OCI-LY7 (cell line): ENCODE measurements at regions not wholly inside any gene's neighbourhood (a gene's known extent, or its start where the extent isn't known, plus 50 kb on each side); places are given as distances from the start of the nearest gene placed in this dataset.

Experiments used
- BruUV-seq: library from RNA; stranded (reverse); fragments of 400-500 nt; replicated peaks from 2 replicates; lab custom pipeline; 2021; lab: Mats Ljungman, UMichigan
- CTCF ChIA-PET: fragments of 300-600 bp; sonication (Branson Sonifier 250); formaldehyde crosslinking; loops from one replicate; lab custom pipeline; 2022; ENCODE audit warnings: antibody characterized with exemption; ENCODE audit not compliant: unreplicated experiment; lab: Charles Lee
- POLR2A ChIA-PET: fragments of 300-600 bp; sonication (Branson Sonifier 250); formaldehyde crosslinking; loops from one replicate; lab custom pipeline; 2022; ENCODE audit warnings: antibody characterized with exemption; lab: Charles Lee
- DNase-seq: peaks from one replicate; pipeline ENCODE4 v3.0.0-alpha.2; 2015; ENCODE audit warnings: low spot score
- H2AFZ ChIP-seq: fragments of 200-600 bp; sonication (generic), shearing (Covaris generic); 2 replicates; pipeline ENCODE4 v1.6.1; 2014; ENCODE audit warnings: mild to moderate bottlenecking, antibody characterized with exemption, low read length, moderate library complexity
- H3K27ac ChIP-seq: fragments of 200-600 bp; sonication (generic); 2 replicates; pipeline ENCODE4 v1.5.1; 2014; ENCODE audit warnings: mixed run types, low read depth, mild to moderate bottlenecking, moderate library complexity, low read length, inconsistent platforms; ENCODE audit not compliant: poor library complexity, severe bottlenecking
- H3K36me3 ChIP-seq: fragments of 200-600 bp; sonication (generic); 2 replicates; pipeline ENCODE4 v1.6.1; 2014; ENCODE audit warnings: mild to moderate bottlenecking, antibody characterized with exemption, low read length, moderate library complexity, mixed read lengths; ENCODE audit not compliant: insufficient read depth
- H3K4me1 ChIP-seq: fragments of 200-600 bp; sonication (generic); 2 replicates; pipeline ENCODE4 v1.5.1; 2014; ENCODE audit warnings: mild to moderate bottlenecking, low read length; ENCODE audit not compliant: insufficient read depth, poor library complexity, severe bottlenecking
- H3K4me2 ChIP-seq: fragments of 200-600 bp; sonication (generic); 2 replicates; pipeline ENCODE4 v1.6.1; 2014; ENCODE audit warnings: mild to moderate bottlenecking, low read length
- H3K4me3 ChIP-seq: fragments of 200-600 bp; sonication (generic); 2 replicates; pipeline ENCODE4 v1.5.1; 2014; ENCODE audit warnings: mild to moderate bottlenecking, low read depth, low read length; ENCODE audit not compliant: poor library complexity, severe bottlenecking
- H3K79me2 ChIP-seq: fragments of 200-600 bp; sonication (generic); 2 replicates; pipeline ENCODE4 v1.6.1; 2016; ENCODE audit warnings: low read depth, mild to moderate bottlenecking, low read length, moderate library complexity, mixed read lengths; ENCODE audit not compliant: insufficient read depth
- H3K9me2 ChIP-seq: fragments of 200-600 bp; sonication (generic); 2 replicates; pipeline ENCODE4 v1.6.1; 2016; ENCODE audit warnings: mild to moderate bottlenecking, low read length, mixed read lengths; ENCODE audit not compliant: insufficient read depth
- H3K9me3 ChIP-seq: fragments of 200-600 bp; sonication (generic); 2 replicates; pipeline ENCODE4 v1.6.1; 2014; ENCODE audit warnings: mild to moderate bottlenecking, mixed run types, low read length, mixed read lengths
- H4K20me1 ChIP-seq: fragments of 200-600 bp; sonication (generic); 2 replicates; pipeline ENCODE4 v1.6.1; 2014; ENCODE audit warnings: mild to moderate bottlenecking, antibody characterized with exemption, low read length, moderate library complexity, mixed read lengths; ENCODE audit not compliant: insufficient read depth
- CTCF ChIP-seq: fragments of 200-600 bp; sonication (generic); conservative IDR thresholded peaks from 2 replicates; pipeline ENCODE4 v1.5.1; 2014; ENCODE audit warnings: mild to moderate bottlenecking, antibody characterized with exemption, low read length, moderate library complexity, mixed read lengths
- EZH2phosphoT487 ChIP-seq: fragments of 200-600 bp; sonication (generic); IDR thresholded peaks from 2 replicates; pipeline ENCODE4 v1.6.1; 2018; ENCODE audit warnings: low read depth, borderline replicate concordance, mild to moderate bottlenecking, mixed run types, antibody characterized with exemption, low read length, moderate library complexity, mixed read lengths
- intact Hi-C: fragments of 100-400 bp; cut with micrococcal nuclease; formaldehyde crosslinking; loops from one replicate; pipeline ENCODE4 v1.10.0; 2022; ENCODE audit not compliant: unreplicated experiment

GRCh38 chr11:134539285-134539684, 127.2 kb upstream of the B3GAT1 start:
- Histone ChIP-seq H3K79me2 (no peaks in the 10 kb centered on the region), H2AFZ (no peak overlapping the region), H3K4me3 (no peak overlapping the region), H3K27ac (no peak overlapping the region), H4K20me1 (no peaks in the 10 kb centered on the region), H3K4me1 (no peaks in the 10 kb centered on the region), H3K36me3 (no peaks in the 10 kb centered on the region), H3K4me2 (no peak overlapping the region), H3K9me2 (no peaks in the 10 kb centered on the region), H3K9me3 (no peaks in the 10 kb centered on the region)
- ChIA-PET POLR2A (no interaction called here), CTCF (no interaction called here)
- no TSS peak for BruUV-seq
- TF ChIP-seq CTCF (no peak), EZH2phosphoT487 (no peak)
- intact Hi-C loops, result no loop called here
- DNase-seq, result no peak

GRCh38 chr11:134538742-134539141, 126.7 kb upstream of the B3GAT1 start:
- no TSS peak for BruUV-seq
- no peak overlapping the region for H3K4me2 ChIP-seq
- no peak for DNase-seq
- no peaks in the 10 kb centered on the region for H3K4me1 ChIP-seq
- H3K36me3 ChIP-seq, result no peaks in the 10 kb centered on the region
- H2AFZ ChIP-seq, result no peak overlapping the region
- ChIA-PET CTCF (no interaction called here), POLR2A (no interaction called here)
- no peaks in the 10 kb centered on the region for H3K9me3 ChIP-seq
- intact Hi-C loops, result no loop called here
- no peaks in the 10 kb centered on the region for H3K79me2 ChIP-seq
- TF ChIP-seq CTCF, result no peak
- no peaks in the 10 kb centered on the region for H3K9me2 ChIP-seq
- no peaks in the 10 kb centered on the region for H4K20me1 ChIP-seq
- H3K27ac ChIP-seq, result no peak overlapping the region
- no peak overlapping the region for H3K4me3 ChIP-seq

- DNase-seq, result no peak
- CTCF ChIA-PET, result no interaction called here
- H3K79me2 ChIP-seq, result no peaks in the 10 kb centered on the region
Measured at GRCh38 chr11:134537941-134538340, 125.9 kb upstream of the B3GAT1 start.

More at GRCh38 chr11:134537941-134538340, 125.9 kb upstream of the B3GAT1 start:
- H3K4me3 ChIP-seq, result no peak overlapping the region
- H2AFZ ChIP-seq, result no peak overlapping the region
- intact Hi-C loops, result no loop called here
- H3K27ac ChIP-seq, result no peak overlapping the region
- H4K20me1 ChIP-seq, result no peaks in the 10 kb centered on the region
- no peaks in the 10 kb centered on the region for H3K4me1 ChIP-seq
- no TSS peak for BruUV-seq
- TF ChIP-seq EZH2phosphoT487 (no peak), CTCF (no peak)
- no peaks in the 10 kb centered on the region for H3K9me2 ChIP-seq
- no peaks in the 10 kb centered on the region for H3K36me3 ChIP-seq
- H3K4me2 ChIP-seq, result no peak overlapping the region
- H3K9me3 ChIP-seq, result no peaks in the 10 kb centered on the region
- POLR2A ChIA-PET, result no interaction called here
